ENCODE measurements at regions not wholly inside any gene's neighbourhood (a gene's known extent, or its start where the extent isn't known, plus 50 kb on each side); places are given as distances from the start of the nearest gene placed in this dataset.

DNA sequence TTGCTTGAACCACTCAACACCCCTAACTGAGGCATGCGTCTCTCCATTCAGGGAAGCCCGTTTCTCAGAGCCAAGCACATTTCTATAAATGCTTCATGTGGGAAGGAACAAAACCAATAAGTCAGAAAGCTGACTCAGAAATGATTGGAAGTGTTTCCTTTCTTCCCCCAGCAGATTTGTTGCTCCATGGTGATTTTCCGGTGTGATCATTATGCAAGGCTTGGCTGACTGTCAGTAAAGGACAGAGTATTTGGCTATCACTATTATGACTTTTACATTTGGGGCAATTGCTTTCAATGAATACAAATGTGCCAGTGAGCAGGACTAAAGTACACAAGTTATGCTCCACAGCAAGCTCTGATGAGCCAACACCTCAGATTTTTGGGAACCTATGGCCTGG lies 53.3 kb upstream of the ZC3H11B start:
- intact Hi-C loops (cut with micrococcal nuclease): loop anchor here (10.0 kb wide), 2 partner anchors 461 to 601 kb away; no protein-coding TSS in a partner anchor
- no peak for ATAC-seq
- TF ChIP-seq ZFX (IDR thresholded peaks at IDR 0.05): no peak
- no peak for TF ChIP-seq FOSL1 (IDR thresholded peaks at IDR 0.05; ENCODE audit: low read depth)
- TF ChIP-seq ZNF274 (IDR thresholded peaks at IDR 0.05; ENCODE audit: low read depth, low read length): no peak
- TF ChIP-seq RAD21 (IDR thresholded peaks at IDR 0.05; ENCODE audit: low read depth): no peak
- TF ChIP-seq EZH2 (IDR thresholded peaks at IDR 0.05): no peak
- TF ChIP-seq, protein P1, sequence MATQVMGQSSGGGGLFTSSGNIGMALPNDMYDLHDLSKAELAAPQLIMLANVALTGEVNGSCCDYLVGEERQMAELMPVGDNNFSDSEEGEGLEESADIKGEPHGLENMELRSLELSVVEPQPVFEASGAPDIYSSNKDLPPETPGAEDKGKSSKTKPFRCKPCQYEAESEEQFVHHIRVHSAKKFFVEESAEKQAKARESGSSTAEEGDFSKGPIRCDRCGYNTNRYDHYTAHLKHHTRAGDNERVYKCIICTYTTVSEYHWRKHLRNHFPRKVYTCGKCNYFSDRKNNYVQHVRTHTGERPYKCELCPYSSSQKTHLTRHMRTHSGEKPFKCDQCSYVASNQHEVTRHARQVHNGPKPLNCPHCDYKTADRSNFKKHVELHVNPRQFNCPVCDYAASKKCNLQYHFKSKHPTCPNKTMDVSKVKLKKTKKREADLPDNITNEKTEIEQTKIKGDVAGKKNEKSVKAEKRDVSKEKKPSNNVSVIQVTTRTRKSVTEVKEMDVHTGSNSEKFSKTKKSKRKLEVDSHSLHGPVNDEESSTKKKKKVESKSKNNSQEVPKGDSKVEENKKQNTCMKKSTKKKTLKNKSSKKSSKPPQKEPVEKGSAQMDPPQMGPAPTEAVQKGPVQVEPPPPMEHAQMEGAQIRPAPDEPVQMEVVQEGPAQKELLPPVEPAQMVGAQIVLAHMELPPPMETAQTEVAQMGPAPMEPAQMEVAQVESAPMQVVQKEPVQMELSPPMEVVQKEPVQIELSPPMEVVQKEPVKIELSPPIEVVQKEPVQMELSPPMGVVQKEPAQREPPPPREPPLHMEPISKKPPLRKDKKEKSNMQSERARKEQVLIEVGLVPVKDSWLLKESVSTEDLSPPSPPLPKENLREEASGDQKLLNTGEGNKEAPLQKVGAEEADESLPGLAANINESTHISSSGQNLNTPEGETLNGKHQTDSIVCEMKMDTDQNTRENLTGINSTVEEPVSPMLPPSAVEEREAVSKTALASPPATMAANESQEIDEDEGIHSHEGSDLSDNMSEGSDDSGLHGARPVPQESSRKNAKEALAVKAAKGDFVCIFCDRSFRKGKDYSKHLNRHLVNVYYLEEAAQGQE (IDR thresholded peaks at IDR 0.05; ENCODE audit: low read depth): no peak
- no peak for TF ChIP-seq JUND (IDR thresholded peaks at IDR 0.05)
- no peak for TF ChIP-seq CEBPB (IDR thresholded peaks at IDR 0.05; ENCODE audit: low read depth)
- TF ChIP-seq SRF (IDR thresholded peaks at IDR 0.05; ENCODE audit: low read depth): no peak
- no peak for TF ChIP-seq TCF7L2 (IDR thresholded peaks at IDR 0.05; ENCODE audit: borderline replicate concordance, extremely low read depth, insufficient read depth, insufficient read length)
- no peak for TF ChIP-seq SIN3A (IDR thresholded peaks at IDR 0.05; ENCODE audit: low read depth)
- TF ChIP-seq, protein P2, sequence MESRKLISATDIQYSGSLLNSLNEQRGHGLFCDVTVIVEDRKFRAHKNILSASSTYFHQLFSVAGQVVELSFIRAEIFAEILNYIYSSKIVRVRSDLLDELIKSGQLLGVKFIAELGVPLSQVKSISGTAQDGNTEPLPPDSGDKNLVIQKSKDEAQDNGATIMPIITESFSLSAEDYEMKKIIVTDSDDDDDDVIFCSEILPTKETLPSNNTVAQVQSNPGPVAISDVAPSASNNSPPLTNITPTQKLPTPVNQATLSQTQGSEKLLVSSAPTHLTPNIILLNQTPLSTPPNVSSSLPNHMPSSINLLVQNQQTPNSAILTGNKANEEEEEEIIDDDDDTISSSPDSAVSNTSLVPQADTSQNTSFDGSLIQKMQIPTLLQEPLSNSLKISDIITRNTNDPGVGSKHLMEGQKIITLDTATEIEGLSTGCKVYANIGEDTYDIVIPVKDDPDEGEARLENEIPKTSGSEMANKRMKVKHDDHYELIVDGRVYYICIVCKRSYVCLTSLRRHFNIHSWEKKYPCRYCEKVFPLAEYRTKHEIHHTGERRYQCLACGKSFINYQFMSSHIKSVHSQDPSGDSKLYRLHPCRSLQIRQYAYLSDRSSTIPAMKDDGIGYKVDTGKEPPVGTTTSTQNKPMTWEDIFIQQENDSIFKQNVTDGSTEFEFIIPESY (IDR thresholded peaks at IDR 0.05; ENCODE audit: extremely low read depth, insufficient replicate concordance, low read length): no peak
- TF ChIP-seq, protein P3, sequence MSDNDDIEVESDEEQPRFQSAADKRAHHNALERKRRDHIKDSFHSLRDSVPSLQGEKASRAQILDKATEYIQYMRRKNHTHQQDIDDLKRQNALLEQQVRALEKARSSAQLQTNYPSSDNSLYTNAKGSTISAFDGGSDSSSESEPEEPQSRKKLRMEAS (IDR thresholded peaks at IDR 0.05): no peak
- TF ChIP-seq POLR2A (IDR thresholded peaks at IDR 0.05; ENCODE audit: borderline replicate concordance, extremely low read depth, insufficient read depth, insufficient read length): no peak
- TF ChIP-seq EZH2phosphoT487 (IDR thresholded peaks at IDR 0.05; ENCODE audit: borderline replicate concordance): no peak
- no peak for TF ChIP-seq CBX3 (IDR thresholded peaks at IDR 0.05; ENCODE audit: low read depth)
- TF ChIP-seq, protein P4, sequence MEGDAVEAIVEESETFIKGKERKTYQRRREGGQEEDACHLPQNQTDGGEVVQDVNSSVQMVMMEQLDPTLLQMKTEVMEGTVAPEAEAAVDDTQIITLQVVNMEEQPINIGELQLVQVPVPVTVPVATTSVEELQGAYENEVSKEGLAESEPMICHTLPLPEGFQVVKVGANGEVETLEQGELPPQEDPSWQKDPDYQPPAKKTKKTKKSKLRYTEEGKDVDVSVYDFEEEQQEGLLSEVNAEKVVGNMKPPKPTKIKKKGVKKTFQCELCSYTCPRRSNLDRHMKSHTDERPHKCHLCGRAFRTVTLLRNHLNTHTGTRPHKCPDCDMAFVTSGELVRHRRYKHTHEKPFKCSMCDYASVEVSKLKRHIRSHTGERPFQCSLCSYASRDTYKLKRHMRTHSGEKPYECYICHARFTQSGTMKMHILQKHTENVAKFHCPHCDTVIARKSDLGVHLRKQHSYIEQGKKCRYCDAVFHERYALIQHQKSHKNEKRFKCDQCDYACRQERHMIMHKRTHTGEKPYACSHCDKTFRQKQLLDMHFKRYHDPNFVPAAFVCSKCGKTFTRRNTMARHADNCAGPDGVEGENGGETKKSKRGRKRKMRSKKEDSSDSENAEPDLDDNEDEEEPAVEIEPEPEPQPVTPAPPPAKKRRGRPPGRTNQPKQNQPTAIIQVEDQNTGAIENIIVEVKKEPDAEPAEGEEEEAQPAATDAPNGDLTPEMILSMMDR (IDR thresholded peaks at IDR 0.05 in 2 of 3, conservative IDR thresholded peaks at IDR 0.05 in 1 of 3; ENCODE audit: borderline replicate concordance in 1 of 3, insufficient read depth in 1 of 3, low read depth in 2 of 3, low read length in 2 of 3): no peak
- no peak for TF ChIP-seq YY1 (IDR thresholded peaks at IDR 0.05; ENCODE audit: extremely low read depth, insufficient replicate concordance, low read depth, low read length)
- no peak for TF ChIP-seq POLR2AphosphoS5 (IDR thresholded peaks at IDR 0.05; ENCODE audit: low read depth, low read length)
- DNase-seq (ENCODE audit: low read depth, low spot score): no peak
- Histone ChIP-seq H4K20me1 (ENCODE audit: insufficient read depth) (no peaks in the 10 kb centered on the region), H3K4me1 (ENCODE audit: control insufficient read depth in 1 of 2, insufficient read depth in 2 of 2, low read length in 2 of 2) (no peaks in the 10 kb centered on the region; a peak in 1 of 4 replicates), H2AFZ (ENCODE audit: low read depth, low read length, poor library complexity, severe bottlenecking) (no peak overlapping the region), H3K27me3 (ENCODE audit: insufficient read depth, low read length) (0 out of 2 replicates have a peak, but pooled peaks cover 4% of the 10 kb centered on the region), H3K9me2 (ENCODE audit: insufficient read depth) (no peaks in the 10 kb centered on the region), H3K36me3 (ENCODE audit: control insufficient read depth in 1 of 2, insufficient read depth in 2 of 2, low read length in 2 of 2) (no peaks in the 10 kb centered on the region), H3K4me3 (replicated peaks in 1 of 2; ENCODE audit: low read depth in 1 of 2, low read length in 2 of 2) (no peak overlapping the region), H3K79me2 (ENCODE audit: insufficient read depth, low read length) (no peaks in the 10 kb centered on the region), H3K9ac (ENCODE audit: low read length) (no peak overlapping the region), H3K9me3 (ENCODE audit: control insufficient read depth in 1 of 2, insufficient read depth in 1 of 2, low read depth in 1 of 2, low read length in 2 of 2) (no peaks in the 10 kb centered on the region), H3K27ac (ENCODE audit: low read depth, low read length) (no peak overlapping the region), H3K4me2 (ENCODE audit: low read length) (no peak overlapping the region)
- no TSS peak for BruUV-seq (replicated peaks)
- ChIA-PET RAD21 (ENCODE audit: low non-redundant PET in 1 of 2, low total read pairs in 2 of 2, uncharacterized antibody in 2 of 2, unreplicated experiment in 2 of 2) (no interaction called here), CTCF (interaction anchor here (1.3 kb wide), 1 partner anchor 146 kb away, joined by 4 read pairs; no protein-coding TSS in a partner anchor), POLR2A (no interaction called here)

Measured in HCT116 (cell line).